ENCODE measurements at regions not wholly inside any gene's neighbourhood (a gene's known extent, or its start where the extent isn't known, plus 50 kb on each side); places are given as distances from the start of the nearest gene placed in this dataset.
"Not testable (repeated sequence)": the region's sequence is repeated elsewhere in the genome, so short reads cannot be mapped to it uniquely, and the experiment has no call there.

DNA sequence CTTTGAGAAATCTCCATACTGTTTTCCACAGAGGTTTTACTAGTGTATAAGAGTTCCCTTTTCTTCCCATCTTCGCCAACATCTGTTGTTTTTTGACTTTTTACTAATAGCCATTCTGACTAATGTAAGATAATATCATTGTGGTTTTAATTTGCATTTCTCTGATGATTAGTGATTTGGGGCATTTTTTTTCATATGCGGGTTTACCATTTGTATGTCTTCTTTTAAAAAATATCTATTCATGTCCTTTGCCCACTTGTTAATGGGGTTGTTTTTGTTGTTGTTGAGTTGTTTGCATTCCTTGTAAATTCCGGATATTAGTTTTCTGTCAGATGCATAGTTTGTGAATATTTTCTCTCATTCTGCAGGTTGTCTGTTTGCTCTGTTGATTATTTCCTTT, 167.1 kb downstream of the PRL start:
- no peak for DNase-seq
- no peaks in the 10 kb centered on the region for H3K4me1 Mint-ChIP-seq
- no peak overlapping the region for H3K4me3 Mint-ChIP-seq
- H3K27ac Mint-ChIP-seq: no peak overlapping the region
- H3K36me3 Mint-ChIP-seq (ENCODE audit: low read depth): no peaks in the 10 kb centered on the region
- no peaks in the 10 kb centered on the region for H3K9me3 ChIP-seq (ENCODE audit: control insufficient read depth, low read length, poor library complexity, severe bottlenecking)
- no peaks in the 10 kb centered on the region for H3K27me3 Mint-ChIP-seq
- ATAC-seq: no peak

DNA sequence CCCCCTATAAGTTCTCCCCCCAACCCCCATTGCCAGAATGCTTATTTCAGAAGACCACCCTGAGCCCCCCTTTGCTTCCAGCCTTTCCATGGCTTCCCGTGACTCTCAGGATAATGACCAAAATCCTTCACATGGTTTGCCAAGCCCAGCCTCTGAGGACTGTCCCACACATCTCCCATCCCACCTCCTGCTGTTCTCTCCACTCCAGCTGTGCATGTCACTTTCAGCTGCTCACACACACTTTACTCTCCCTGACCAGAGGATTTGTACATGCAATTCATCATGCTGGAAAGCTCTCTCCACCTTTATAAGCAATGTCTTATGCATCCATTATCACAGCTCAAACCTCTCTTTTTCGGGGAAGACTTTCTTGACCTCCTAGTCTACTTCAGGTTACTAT, 164.2 kb downstream of the PRL start:
- no peaks in the 10 kb centered on the region for H3K27me3 Mint-ChIP-seq
- no peak for DNase-seq
- ATAC-seq: no peak
- H3K27ac Mint-ChIP-seq: no peak overlapping the region
- H3K4me1 Mint-ChIP-seq: no peaks in the 10 kb centered on the region
- no peaks in the 10 kb centered on the region for H3K36me3 Mint-ChIP-seq (ENCODE audit: low read depth)
- no peak overlapping the region for H3K4me3 Mint-ChIP-seq
- H3K9me3 ChIP-seq (ENCODE audit: control insufficient read depth, low read length, poor library complexity, severe bottlenecking): no peaks in the 10 kb centered on the region

DNA sequence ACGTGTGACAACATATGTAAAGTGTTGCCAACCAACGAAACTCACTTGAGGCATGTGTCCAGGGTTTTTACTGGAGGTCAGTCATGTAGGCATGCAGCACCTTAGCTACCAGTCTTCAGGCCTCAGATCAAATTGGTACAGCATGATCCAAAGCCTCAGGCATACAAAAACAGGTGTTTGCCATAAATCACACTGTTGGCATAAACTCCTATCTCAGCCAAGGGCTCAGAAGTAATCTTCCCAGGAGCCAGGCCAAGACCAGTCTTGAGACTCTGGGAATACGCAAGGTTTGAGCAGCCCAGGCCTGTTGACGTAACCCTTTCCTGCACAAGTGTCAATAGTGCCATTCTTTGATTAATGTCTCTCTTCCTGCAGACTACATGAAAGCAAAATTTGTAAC, 163.5 kb downstream of the PRL start:
- Mint-ChIP-seq H3K36me3 (ENCODE audit: low read depth) (no peaks in the 10 kb centered on the region), H3K27me3 (no peaks in the 10 kb centered on the region), H3K27ac (no peak overlapping the region), H3K4me3 (no peak overlapping the region), H3K4me1 (no peaks in the 10 kb centered on the region)
- DNase-seq: no peak
- no peak for ATAC-seq
- H3K9me3 ChIP-seq (ENCODE audit: control insufficient read depth, low read length, poor library complexity, severe bottlenecking): no peaks in the 10 kb centered on the region

DNA sequence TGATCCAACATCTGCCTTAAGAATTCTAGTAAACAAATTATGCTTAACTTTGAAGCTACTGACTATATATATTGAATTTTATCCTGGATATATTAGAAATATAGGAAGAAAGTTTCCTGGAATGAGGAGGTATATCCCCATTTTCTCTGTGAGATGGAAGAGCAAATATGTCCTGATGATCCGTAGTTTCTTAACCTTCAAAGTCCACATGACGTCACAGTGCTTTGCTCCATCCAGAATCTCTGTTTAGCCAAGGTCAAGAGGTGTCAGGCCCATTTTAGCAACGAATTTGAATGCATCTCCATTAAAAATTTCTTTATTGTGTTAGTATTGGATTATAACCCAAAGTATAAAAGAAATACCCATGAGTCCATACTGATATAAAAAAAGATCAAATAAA, 162.5 kb downstream of the PRL start:
- Mint-ChIP-seq H3K4me3 (no peak overlapping the region), H3K27me3 (no peaks in the 10 kb centered on the region), H3K27ac (no peak overlapping the region), H3K4me1 (no peaks in the 10 kb centered on the region), H3K36me3 (ENCODE audit: low read depth) (no peaks in the 10 kb centered on the region)
- ATAC-seq: no peak
- no peaks in the 10 kb centered on the region for H3K9me3 ChIP-seq (ENCODE audit: control insufficient read depth, low read length, poor library complexity, severe bottlenecking)
- no peak for DNase-seq

DNA sequence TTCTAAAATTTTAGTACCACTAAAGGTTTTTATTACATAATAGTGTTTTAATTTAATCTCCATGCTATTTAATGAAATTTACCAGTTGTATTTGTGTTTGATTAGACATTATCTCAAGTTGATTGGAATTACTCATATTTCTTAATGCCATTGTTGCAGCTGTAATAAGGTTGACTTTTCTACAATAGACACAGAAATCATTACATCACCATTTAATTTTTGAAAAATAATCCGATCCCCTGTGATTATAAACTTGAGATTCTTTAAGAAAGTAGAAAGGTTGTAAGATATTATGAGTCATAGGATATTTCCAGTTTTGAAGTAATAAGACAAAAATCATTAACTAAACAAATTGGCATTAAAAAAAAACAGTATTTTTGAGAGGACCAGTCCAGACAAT, 161.4 kb downstream of the PRL start:
- no peaks in the 10 kb centered on the region for H3K36me3 Mint-ChIP-seq (ENCODE audit: low read depth)
- no peak overlapping the region for H3K4me3 Mint-ChIP-seq
- H3K9me3 ChIP-seq (ENCODE audit: control insufficient read depth, low read length, poor library complexity, severe bottlenecking): no peaks in the 10 kb centered on the region
- no peak overlapping the region for H3K27ac Mint-ChIP-seq
- no peaks in the 10 kb centered on the region for H3K27me3 Mint-ChIP-seq
- H3K4me1 Mint-ChIP-seq: no peaks in the 10 kb centered on the region
- DNase-seq (no peak), ATAC-seq (no peak)

DNA sequence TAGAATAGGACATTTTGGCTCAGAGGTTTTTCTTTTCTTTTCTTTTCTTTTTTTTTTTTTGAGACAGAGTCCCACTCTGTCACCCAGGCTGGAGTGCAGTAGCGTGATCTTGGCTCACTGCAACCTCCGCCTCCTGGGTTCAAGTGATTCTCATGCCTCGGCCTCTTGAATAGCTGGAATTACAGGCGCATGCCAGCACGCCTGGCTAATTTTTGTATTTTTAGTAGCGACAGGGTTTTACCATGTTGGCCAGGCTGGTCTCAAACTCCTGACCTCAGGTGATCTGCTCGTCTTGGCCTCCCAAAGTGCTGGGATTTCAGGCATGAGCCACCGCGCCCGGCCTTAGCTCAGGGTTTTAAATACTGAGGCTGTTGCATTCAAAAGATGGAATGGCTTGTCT, 156.1 kb downstream of the PRL start:
- not testable (repeated sequence) for DNase-seq; H3K27me3 Mint-ChIP-seq; H3K27ac Mint-ChIP-seq; H3K4me1 Mint-ChIP-seq; H3K36me3 Mint-ChIP-seq (ENCODE audit: low read depth); ATAC-seq; H3K9me3 ChIP-seq (ENCODE audit: control insufficient read depth, low read length, poor library complexity, severe bottlenecking); H3K4me3 Mint-ChIP-seq

DNA sequence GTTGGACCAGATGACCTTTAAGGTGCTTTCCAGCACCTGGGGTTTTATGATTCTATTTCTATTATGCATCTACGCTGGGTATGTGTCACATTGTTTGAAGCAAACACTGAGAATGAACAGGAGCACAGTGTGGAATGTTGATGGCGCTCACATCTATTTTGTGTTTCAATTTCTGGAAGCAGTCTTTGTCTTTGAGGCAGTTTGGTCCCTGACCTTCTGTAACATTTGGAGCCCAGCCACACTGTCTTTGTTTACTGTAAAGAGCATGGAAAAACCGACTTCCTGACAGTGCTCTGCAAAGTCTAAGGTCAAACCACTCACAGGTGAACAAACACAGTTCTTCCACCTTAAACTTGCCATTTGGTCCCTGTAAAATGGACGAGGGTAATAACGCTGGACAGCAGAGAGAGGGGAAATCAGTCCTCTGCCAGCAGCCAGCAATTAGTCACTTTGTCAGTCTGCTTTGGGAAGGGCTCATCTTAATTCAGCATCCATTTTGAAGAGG, 155.5 kb downstream of the PRL start:
- no peak overlapping the region for H3K27ac Mint-ChIP-seq
- H3K4me3 Mint-ChIP-seq: no peak overlapping the region
- H3K27me3 Mint-ChIP-seq: no peaks in the 10 kb centered on the region
- ATAC-seq (no peak), DNase-seq (no peak)
- H3K9me3 ChIP-seq (ENCODE audit: control insufficient read depth, low read length, poor library complexity, severe bottlenecking): no peaks in the 10 kb centered on the region
- H3K36me3 Mint-ChIP-seq (ENCODE audit: low read depth): no peaks in the 10 kb centered on the region
- H3K4me1 Mint-ChIP-seq: no peaks in the 10 kb centered on the region

DNA sequence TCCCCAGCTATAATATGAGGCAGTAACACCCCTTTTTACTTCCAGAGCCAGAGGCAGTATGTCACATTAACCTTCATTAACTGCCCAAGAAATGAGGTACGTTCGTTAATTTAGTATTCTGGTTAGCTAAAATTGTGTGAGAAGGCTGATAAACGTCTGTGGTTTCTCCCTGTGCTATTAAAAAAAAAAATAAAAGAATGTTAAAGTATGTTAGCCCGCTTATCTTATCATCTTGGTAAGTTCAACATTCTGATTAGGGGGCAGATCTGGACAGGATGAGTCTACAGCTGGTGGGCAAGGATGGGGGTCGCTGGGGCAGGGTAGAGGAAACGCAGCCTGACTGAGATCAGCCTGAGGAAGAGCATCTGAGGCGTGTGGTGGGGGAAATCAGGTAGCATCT, 154.0 kb downstream of the PRL start:
- Mint-ChIP-seq H3K27me3 (peaks cover 12% of the 10 kb centered on the region), H3K4me3 (no peak overlapping the region), H3K27ac (no peak overlapping the region), H3K36me3 (ENCODE audit: low read depth) (no peaks in the 10 kb centered on the region), H3K4me1 (no peaks in the 10 kb centered on the region)
- no peaks in the 10 kb centered on the region for H3K9me3 ChIP-seq (ENCODE audit: control insufficient read depth, low read length, poor library complexity, severe bottlenecking)
- ATAC-seq (no peak), DNase-seq (no peak)

DNA sequence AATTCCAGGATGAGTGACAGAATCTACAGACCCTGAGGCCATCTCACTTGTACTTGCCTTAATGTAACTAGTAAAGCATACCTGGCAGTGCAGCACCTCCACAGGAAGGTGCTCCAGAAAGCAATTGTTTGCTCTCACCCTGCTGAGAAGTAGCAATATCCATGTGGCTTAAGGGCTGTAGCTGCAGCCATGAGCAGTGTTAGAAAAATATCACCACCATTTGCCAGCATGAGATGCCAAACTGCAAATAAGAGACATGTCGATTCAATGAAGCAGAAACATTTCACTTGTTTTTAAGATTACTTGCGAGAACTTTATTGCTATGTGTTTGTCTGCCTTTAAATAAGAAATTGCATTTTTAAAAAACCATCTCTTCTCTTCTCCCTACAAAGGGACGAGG, 151.5 kb downstream of the PRL start:
- Mint-ChIP-seq H3K27ac (no peak overlapping the region), H3K36me3 (ENCODE audit: low read depth) (no peaks in the 10 kb centered on the region), H3K27me3 (peaks cover 19% of the 10 kb centered on the region), H3K4me1 (no peaks in the 10 kb centered on the region), H3K4me3 (no peak overlapping the region)
- no peaks in the 10 kb centered on the region for H3K9me3 ChIP-seq (ENCODE audit: control insufficient read depth, low read length, poor library complexity, severe bottlenecking)
- ATAC-seq (no peak), DNase-seq (no peak)

DNA sequence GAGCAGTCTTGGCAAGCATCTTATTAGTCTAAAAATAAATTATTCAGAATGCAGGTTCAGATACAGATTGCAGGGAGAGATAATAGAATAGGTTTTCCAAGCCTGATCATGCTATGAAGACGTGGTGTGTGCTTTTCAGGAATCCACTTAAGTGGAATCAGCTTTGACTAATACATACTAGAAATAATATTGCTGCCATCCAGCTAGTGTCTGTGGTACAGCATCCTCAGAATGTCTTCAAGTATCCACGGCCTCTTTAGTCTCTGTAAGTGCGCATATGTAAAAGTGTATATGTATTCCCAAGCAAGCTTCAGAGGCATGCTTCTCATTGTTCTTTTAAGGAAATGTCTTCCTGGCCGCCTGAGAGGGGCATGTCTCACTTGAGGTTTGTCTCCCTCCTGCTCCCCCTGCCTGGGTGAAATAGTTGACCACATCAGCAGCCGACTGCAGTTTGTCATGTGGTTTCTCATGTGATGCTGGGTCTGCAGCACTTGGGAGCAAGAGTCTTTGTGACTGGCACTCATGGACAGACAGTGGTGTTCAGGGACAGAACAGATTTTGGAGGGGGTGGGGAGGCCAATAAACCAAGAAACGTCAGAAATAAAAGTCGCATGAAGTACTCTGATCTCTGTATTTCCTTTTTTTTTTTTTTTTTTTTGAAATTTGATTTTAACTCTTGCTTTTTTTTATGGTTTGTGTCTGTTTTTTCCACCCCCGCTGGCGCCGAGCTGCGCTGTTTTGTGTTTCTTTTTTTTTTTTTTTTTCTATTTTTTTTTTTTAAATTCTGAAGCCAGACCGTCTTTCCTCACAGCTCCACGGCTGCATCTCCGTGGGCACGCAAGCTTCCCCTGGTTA, 150.8 kb downstream of the PRL start:
- H3K4me3 Mint-ChIP-seq: no peak overlapping the region
- H3K4me1 Mint-ChIP-seq: no peaks in the 10 kb centered on the region
- H3K27me3 Mint-ChIP-seq: peaks cover 19% of the 10 kb centered on the region
- ATAC-seq (no peak), DNase-seq (no peak)
- no peak overlapping the region for H3K27ac Mint-ChIP-seq
- H3K36me3 Mint-ChIP-seq (ENCODE audit: low read depth): no peaks in the 10 kb centered on the region
- no peaks in the 10 kb centered on the region for H3K9me3 ChIP-seq (ENCODE audit: control insufficient read depth, low read length, poor library complexity, severe bottlenecking)

DNA sequence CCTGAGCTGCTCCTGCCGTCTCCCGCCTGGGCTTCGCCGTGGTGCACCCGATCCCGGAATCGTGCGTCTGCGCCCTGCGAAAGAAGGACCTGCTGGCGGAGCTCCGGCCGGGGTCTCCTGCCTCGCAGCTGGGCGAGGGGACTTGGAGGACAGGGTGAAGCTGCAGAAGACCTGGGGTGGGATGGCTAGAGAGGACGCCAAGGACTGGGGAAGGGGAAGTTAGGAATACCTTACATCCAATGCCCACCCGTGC, 150.2 kb downstream of the PRL start:
- no peak overlapping the region for H3K27ac Mint-ChIP-seq
- no peak for DNase-seq
- no peak for ATAC-seq
- peaks cover 19% of the 10 kb centered on the region for H3K27me3 Mint-ChIP-seq
- H3K4me1 Mint-ChIP-seq: no peaks in the 10 kb centered on the region
- H3K9me3 ChIP-seq (ENCODE audit: control insufficient read depth, low read length, poor library complexity, severe bottlenecking): no peaks in the 10 kb centered on the region
- H3K36me3 Mint-ChIP-seq (ENCODE audit: low read depth): no peaks in the 10 kb centered on the region
- H3K4me3 Mint-ChIP-seq: peak overlapping the region; percentile 13

DNA sequence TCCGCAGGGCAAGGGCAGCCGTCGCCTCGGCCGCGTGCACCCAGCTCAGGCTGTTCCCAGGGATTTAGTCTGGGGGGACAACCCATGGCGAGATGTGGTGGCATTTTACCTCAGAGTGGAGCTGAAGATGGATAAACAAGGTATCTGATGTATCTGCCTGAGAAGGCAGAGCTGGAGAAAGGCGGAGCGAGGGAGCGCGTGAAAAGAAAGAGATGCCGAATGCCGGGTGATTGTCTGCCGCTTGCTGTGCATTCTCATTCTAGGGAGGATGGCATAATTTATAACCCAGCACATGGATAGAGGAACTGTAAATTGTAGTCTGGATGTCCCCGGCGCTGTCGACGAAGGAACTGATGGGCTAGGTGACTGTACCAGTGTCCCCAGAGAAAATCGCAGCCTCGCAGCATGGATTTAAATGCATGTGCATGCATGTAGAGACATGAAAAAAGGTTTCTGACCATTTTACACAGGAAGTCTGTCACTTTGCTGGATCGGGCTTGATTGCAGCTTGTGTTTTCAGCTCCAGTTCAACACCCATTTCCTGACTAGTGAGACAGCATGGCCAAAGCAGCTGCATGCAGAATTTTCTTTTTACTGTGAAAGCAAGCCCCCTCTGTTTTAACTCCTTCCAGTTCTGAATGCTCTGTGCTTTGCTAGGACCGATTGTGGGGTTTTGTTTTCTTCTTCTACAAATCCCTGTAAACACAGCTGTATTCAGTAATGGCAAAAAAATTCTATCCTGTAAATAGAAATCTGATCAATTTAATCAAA, 149.7 kb downstream of the PRL start:
- peaks cover 19% of the 10 kb centered on the region for H3K27me3 Mint-ChIP-seq
- no peak overlapping the region for H3K27ac Mint-ChIP-seq
- no peaks in the 10 kb centered on the region for H3K36me3 Mint-ChIP-seq (ENCODE audit: low read depth)
- ATAC-seq: no peak
- no peak for DNase-seq
- H3K4me3 Mint-ChIP-seq: peak overlapping the region; percentile 13
- H3K9me3 ChIP-seq (ENCODE audit: control insufficient read depth, low read length, poor library complexity, severe bottlenecking): no peaks in the 10 kb centered on the region
- no peaks in the 10 kb centered on the region for H3K4me1 Mint-ChIP-seq

DNA sequence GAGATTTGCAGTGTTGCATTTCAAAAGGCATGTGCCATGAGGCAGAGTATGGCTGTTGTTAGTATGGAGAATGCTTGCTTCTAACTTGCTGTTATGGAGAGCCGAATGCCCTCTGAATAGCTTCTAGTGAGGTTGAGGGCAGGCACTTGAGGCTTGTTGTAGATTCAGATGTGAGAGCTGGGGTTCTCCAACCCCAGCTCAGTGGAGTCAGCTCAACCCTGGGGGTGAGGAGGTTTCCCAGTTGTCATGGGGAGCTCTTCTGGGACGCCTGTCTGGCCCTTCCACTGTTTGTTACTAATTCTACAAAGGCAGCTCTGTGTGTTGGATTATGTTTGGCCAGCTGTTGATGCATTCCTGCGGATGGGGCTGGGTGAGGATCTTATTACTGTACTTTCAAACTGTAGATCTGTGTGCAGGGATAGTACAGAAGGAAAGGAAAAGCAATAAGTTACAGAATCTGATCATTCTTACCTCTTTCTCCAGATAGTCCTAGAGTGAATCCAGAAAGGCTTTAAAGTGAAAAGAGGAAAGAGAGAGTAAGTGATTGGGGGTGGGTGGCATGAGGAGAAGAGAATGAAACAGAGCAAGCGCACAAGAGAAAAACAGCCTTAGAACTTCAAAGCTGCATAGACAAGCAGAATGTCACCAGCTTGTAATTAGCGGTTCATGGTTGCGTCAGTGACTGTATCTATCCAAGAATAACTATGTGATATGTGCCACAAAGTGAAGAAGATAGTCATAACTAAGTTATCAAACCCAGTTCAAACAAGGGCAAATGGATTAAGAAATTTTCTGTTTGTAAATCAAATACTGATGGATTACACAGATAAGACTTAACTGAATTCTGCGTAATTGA, 148.7 kb downstream of the PRL start:
- Mint-ChIP-seq H3K27ac (no peak overlapping the region), H3K27me3 (peaks cover 19% of the 10 kb centered on the region), H3K4me3 (no peak overlapping the region), H3K4me1 (no peaks in the 10 kb centered on the region), H3K36me3 (ENCODE audit: low read depth) (no peaks in the 10 kb centered on the region)
- ATAC-seq (no peak), DNase-seq (no peak)
- no peaks in the 10 kb centered on the region for H3K9me3 ChIP-seq (ENCODE audit: control insufficient read depth, low read length, poor library complexity, severe bottlenecking)
